HG02840 (cell line): ENCODE measurements at regions not wholly inside any gene's neighbourhood (a gene's known extent, or its start where the extent isn't known, plus 50 kb on each side); places are given as distances from the start of the nearest gene placed in this dataset.
"Not testable (repeated sequence)": the region's sequence is repeated elsewhere in the genome, so short reads cannot be mapped to it uniquely, and the experiment has no call there.

ENCODE experiments used
- ATAC-seq: cut with Tn5 transposase; IDR thresholded peaks from one replicate; pipeline ENCODE4 v1.9.1; 2021; ENCODE audit warnings: mild to moderate bottlenecking, moderate library complexity, moderate number of reproducible peaks; ENCODE audit not compliant: unreplicated experiment, low FRiP score

DNA sequence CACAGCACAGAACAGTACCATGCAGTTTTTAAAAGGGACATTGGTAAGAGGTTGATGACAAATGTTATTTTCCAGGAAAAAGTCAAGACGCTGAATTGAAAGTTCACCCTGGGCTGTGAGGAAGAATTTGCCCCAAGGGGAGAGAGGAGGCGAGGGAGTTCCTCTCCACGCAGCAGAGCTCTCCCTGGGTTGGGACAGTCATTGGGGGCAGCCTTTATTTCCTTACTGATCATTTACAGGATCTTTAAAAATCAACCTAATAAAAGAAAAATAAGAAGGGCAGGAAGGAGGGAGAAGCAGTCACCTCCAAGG lies 49.9 kb upstream of the WNT7B start:
- ATAC-seq, result no peak

DNA sequence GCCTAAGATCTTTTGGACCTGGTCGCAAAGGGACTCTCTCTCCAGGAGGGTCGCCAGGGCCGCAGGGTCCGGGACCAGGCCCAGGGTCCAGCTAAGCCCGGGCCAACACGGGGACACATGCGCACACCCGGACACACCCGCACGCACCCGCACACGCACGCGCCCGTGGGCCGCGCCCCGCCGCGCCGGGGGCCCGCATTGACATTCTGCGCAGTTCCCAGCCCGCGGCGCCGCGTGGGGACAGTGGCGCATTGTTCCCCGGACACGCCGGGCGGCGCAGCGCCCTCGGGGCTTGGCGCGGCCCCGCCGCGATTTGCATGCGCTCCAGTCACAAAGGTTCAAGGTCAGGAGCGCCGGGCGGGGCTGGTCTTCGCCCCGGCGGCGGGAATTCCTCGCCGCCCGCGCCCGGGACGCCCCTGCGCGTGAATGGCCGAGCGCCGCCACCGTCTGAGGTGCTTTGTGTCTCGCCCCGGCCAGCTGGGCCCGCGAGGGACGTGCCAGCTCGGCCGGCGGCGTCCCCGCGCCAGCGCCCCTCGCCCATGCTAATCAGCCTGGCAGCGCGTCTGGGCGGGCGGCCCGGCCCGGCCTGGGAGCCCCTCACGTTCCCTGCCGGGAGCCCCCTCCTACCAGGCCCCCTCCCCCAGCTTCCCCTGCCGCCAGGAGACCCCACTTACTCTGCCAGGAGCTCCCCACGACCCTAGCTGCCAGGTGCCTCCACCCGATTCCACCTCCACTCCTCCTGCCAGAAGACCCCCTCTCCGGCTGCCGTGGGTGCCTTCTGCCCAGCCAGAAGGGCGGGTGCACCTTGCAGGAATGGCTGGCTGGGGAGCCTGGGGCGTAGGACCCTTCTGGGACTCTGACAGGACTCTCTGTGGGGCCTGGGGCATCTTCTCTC lies 50.5 kb upstream of the WNT7B start:
- ATAC-seq, result no peak

DNA sequence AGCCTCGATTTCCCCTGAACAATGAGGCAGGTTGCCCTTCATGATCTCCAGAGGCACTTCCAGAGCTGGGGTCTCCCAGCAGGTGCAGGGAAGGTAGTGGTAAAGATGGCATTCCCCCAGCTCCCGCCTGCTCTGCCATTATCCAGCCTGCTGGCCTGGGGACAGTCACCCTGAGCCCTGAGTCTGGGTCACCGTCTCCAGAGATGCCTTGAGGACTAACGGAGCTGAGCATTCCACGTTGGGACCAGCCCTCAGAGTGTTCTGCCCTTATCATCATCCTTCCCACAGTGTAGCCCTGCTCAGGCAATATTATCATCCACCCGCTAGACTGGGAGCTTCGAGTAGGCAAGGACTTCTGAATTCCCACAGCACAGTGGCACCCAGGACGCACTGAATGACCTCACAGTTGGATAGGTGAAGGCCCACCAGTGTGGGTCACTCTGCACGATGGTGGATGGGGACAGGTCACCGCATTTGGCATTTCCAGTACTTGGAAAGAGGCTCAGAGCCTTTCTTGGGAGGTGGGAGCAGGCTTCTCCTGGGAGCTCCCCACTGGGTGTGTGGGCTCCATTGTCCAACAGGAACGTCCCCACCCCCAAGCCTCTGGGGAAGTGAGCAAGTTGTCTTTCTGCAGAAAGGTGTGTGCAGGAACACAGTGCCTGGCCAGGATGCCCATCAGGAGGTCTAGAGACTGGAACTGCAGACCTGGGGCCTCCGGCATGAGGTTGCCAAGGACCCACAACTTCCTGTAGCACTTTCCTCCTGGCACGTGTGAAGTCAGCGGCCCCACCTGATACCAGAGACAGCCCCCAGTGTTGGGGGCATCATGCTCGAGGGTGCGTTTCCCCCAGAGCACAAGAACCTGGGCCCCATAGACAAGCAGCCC lies 51.4 kb upstream of the WNT7B start:
- no peak for ATAC-seq

DNA sequence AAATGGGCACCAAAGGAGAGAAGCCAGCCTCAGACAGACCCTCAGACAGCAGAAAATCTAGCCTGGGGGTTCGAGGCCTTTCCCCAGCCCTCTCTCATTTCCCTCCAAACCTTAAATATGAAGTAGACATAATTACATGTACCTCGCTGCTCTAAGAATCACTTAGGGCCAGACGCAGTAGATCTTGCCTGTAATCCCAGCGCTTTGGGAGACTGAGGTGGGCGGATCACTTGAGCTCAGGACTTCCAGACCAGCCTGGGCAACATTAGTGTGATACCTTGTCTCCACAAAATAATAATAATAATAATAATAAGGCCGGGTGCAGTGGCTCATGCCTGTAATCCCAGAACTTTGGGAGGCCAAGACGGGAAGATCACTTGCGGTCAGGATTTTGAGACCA lies 52.1 kb upstream of the WNT7B start:
- no peak for ATAC-seq

DNA sequence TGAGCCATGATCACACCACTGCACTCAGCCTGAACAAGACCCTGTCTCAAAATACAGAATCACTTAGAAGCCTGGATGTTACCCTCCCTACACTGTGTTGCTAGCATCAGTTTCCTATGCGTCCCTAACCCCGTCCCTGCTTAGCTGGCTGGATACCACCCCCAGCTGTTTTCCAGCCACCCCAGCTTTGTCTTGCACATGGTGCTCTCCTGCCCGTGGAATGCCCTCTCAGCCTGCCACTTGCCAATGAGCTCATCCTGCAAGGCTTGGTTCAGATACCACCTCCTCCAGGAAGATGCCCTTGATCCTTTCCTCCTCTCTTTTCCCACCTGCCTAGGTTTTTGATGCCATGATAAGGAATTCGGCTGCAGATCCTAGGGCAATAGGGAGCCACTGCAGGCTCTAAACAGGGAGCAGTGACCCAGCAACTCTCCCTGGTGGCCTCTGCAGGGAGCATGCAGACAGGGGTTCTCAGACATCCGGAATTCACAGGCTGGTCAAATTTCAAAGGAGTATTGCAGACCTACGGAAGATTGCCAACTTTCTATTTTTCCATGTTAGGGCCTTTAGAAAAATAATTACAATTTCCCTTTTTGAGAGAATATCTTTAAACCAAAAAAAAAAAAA lies 52.7 kb upstream of the WNT7B start:
- ATAC-seq, result no peak

DNA sequence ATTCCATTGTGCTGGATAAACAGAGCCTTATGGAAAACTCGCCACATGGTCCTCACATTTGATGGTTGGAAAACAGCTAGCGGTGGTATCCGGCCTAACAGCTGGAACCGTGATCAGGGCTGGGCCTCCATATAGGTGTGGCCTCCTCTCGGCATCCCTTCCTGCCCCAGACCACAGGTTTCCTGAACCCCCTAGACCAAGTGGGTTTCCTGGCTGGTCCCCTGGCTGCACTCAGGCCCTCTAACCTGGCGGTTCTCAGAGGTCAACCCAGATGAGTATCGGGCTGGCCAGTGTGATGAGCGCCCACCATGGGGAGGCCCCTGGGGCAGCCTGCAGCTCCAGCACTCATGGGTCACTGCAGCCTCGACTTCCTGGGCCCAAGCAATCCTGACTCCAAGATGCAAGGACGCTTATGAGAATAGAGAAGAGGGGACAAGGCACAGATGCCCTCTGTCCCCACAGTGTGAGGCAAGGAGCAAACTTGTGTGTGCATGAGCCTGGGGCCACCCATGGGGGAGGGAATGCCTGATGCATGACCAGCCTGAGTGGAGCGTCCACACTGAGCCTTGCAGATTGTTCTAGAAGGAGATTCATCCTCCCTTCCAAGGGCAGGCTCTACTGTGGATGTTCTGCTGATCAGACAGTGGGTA lies 53.4 kb upstream of the WNT7B start:
- ATAC-seq, result no peak

DNA sequence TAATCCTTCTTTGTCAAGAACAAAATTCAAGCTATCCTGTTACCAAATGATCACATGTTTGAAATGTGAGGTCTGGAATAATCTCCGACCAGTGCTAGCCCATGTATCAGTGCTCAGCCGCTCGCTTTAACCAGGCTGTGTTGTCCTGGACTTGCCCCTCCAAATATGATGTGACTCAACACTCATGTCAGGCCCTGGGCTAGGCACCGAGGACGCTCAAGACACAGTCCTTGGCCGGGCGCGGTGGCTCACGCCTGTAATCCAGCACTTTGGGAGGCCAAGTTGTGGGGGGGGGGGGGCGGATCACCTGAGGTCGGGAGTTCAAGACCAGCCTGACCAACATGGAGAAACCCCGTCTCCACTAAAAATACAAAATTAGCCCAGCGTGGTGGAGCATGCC lies 54.1 kb upstream of the WNT7B start:
- ATAC-seq, result no peak

DNA sequence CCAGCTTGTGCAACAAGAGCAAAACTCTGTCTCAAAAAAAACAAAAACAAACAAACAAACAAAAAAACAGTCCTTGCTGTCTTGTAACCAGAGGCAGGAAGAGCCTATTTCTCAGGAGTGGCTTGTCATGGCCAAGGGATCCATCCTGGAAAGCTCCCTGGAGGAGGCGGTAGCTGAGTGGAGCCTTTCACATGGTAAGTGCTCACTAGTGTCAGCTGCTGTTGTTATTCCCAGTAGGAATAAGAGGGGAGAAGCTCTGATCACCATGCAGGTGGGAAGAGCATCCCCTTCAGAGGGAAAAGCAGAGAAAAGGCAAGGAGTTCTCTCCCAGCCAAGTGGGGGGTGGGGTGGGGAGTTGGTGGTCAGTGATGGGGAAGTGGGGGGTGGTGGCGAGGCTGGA lies 54.6 kb upstream of the WNT7B start:
- no peak for ATAC-seq

DNA sequence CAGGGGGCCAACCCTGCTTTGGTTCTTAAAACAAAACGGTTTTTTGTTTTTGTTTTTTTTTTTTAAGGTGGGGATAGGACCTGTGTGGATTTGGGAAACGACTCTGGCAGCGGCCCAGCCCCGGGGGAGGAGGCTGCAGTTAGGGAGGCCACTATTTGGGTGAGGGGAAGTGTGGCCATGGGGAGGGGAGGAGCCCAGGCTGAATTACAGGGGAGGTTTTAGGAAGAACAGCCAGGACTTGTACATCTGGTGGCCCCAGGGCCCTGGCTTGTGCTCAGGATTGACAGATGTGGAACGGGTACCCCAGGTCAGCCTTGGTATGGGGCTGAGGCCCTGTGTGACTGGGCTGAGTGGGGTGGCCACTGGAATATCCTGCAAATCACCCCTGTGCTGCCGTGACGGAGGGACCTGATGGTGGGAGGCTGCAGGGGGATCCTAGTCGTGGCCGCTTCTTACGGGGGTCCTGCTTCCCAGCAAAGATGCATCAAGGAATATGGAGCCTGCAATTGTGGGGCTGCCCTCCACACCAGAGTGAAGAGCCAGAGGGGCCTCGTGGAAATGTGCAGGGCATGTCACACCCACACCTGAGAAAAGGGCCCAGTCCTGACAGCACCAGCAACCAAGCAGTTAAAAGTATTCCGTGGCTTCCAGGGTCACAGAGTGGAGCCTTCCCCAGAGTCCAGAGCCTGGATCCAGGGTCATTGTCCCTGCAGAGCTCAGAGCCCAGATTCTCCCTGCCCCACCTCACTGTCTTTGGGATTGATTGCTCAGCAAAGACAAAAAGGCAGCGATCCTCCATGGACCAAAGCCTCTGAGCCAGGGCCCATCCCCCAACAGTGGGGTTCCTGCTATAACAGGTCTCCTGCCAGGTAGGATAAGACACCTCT lies 55.2 kb upstream of the WNT7B start:
- no peak for ATAC-seq

DNA sequence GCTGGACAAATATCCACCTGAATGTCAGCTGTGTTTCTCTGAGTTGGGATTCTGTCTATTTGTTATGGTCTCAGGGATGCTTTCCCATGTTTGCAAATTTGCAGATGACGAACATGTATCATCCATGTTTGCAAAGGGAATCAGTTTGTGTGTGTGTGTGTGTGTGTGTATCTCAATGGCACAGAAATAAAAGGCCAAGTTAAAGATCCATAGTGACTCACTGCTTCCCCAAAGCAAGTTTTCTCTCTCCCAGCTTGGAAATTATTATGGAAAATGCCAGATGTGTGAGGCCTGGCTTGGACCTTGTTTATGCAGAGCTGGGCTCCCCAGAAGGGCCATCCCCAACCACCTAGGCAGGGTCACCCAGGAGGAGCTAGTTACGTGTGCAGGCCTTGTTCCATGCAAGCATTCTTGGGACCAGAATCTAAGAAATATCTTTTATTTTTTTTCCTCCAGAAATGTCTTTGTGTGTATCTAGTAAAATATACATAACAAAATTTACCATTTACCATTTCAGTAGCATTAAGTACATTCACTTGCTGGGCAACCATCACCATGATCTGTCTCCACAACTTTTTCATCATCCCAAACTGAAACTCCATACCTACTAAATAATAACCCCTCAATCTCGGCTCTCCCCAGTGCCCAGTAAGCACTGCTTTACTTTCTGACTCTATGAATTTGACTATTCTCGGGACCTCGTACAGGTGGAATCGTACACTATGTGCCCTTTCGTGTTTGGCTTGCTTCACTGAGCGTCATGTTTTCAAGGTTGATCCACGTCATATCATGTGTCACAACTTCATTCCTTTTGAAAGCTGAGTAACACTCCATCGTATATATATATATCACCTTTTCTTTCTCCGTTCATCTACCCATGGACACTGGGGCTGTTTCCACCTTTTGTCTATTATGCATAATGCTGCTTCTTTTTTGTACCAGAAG lies 56.6 kb upstream of the WNT7B start:
- ATAC-seq, result no peak

DNA sequence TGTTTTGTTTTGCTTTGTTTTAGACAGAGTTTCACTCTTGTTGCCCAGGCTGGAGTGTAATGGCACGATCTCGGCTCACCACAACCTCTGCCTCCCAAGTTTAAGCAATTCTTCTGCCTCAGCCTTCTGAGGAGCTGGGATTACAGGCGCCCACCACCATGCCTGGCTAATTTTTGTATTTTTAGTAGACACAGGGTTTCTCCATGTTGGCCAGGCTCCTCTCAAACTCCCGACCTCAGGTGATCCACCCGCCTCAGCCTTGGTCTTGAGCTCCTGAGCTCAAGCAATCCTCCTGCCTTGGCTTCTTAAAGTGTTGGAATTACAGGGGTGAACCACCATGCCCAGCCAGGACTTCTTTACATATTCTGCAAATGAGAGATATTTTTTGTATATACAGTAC lies 57.5 kb upstream of the WNT7B start:
- ATAC-seq, result not testable (repeated sequence)

DNA sequence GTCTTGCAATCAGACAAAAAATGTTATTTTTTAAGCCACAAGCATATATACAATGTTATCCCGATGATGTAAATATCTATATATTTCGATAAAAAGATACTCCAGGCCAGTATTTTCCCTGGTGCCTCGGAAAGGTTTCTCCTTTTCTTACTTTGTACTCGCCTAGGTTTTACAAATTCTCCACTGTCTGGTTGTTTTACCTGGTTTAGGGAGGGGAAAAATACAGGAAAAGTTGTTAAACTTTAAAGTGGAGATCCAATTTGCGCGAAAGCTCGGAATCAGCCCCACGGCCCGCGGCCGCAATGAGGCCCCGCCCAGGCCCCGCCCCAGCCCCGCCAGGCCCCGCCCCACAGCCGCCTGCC lies 58.4 kb upstream of the WNT7B start:
- ATAC-seq, result no peak

DNA sequence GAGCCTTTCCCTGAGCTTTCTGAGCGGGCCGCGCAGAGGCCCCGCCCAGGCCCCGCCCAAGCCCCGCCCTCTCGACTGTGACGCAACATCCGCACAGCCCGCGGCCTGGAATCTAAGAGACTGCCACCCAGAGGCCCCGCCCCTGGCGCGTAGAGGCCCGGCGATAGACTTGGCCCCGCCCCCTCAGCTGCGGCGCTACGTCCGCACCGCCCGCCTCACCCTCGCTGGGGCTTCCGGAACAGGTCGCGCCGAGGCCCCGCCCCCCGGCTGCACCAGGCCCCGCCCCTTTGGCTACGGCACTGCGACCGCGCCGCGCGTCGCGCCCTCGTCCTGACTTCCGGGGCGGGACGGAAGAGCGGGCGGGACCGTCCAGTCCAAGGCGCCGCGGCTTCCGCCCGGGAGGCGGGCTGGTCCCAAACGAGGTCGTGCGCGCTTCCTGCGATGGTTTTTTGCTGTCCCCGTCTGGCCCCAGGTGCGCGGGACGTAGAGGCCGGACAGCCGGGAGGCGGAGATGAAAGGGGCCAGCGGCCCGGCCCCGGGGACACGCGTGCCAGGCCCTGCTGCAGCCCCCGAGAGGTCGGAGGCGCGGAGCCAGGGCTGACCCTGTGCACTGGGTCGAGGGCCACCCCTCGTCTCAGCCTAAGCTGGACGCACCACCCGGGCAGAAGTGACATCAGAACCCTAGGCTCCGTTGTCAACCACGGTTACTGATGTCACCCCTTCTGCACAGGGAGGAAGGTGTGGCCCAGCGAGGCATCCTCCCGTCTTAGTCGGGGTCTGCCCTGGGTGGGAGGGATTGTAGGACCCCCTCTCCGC lies 59.0 kb upstream of the WNT7B start:
- ATAC-seq, result peak; percentile 96

DNA sequence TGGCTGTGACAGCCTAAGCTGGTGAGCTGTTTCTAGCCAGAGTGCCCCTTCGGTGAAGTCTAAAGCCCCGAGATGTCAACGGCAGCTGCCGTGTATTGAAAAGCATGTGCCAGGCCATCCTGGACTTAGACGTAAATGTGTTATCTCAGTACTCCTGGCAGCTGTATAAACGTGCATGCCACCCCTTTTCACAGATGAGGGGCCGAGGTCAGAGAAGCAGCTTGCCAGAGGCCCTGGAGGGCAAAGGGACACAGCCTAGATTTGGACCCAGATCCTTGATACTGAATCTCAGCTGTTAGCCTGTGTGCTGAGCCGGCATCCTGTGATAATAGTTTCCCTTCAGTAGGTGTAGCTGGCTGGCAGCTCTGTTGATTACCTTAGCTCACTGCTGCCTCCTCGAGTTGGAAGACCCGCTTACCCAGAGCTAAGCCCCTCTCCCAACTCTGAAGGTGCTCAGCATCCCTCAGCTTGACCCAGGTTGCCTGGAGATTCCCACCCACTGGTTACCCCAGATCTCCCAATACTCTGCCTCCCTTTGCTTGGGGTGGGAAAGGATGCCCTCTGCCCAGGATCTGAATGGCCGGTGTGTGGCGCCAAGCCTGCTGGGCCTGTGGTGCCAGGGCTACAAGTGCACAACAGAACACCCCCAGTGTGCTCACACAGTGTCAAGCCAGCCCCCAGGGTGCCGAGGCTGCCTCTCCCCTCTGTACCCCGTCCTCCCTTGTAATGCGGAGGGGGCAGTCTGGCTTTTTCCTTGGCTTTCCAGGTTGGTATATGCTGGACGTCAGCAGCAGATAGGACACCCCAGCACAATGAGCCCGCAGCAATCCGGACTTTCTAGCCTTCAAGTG lies 59.8 kb upstream of the WNT7B start:
- peak; percentile 3 for ATAC-seq

DNA sequence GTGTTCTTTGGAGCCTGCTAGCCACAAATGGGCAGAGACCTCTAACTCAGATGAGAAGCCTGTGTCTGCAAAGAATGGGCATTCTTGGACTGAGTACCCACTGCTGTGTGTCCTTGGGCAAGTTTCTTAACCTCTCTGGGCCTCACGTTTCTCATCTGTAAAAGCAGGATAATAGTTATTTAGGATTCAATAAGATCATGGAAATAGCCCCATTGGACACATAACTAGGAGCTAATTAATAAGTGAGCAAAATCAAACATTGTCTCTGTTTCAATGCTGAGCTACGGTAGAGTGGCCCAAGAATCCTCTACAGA lies 61.2 kb upstream of the WNT7B start:
- ATAC-seq, result no peak

DNA sequence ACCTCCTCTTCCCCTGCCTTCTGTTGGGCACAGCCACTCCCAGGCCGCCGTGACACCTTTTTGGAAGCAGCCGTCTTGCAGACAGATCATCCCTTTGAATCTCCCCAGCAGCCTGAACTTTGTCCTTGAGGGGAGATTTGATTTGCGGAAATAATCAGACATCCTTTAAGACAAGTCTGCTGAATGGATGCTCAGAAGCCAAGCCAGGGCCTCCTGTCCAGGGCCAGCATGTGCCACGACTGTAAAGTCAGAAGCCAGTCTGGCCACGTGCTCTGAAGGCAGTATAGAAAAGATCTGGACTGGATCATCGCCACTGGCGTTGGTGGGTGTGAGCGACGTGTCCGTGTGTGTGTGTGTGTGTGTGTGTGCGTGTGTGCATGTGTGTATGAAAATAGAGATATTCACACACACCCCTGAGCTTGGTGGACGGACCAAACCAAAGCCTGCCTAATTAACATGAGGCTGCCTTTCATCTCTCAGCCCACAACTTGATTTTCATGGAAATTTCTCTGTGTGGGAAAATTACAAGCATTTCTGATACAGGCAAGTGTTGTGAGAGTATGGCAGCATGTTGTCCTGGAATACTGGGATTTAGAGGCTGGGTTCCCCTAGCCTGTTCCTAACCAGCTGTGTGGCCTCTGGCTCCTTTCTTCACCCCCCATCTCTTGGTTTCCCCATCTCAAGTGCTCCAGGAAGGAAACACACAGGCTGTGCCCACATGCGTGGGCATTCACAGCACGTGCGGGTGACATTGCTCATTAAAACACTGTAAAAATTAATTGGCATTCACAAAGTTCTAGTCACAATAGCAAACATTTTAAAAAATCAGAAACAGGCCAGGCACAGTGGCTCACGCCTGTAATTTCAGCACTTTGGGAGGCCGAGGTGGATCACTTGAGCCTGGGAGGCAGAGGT lies 61.8 kb upstream of the WNT7B start:
- no peak for ATAC-seq
